Lower lobe of right lung (tissue), 2 donors: ENCODE measurements at regions not wholly inside any gene's neighbourhood (a gene's known extent, or its start where the extent isn't known, plus 50 kb on each side); places are given as distances from the start of the nearest gene placed in this dataset.

Experiments used
- ATAC-seq, 2 donors: fragments of 200-7000 bp; cut with Tn5 transposase; one replicate each; pipeline ENCODE4 v1.9.1; 2020 to 2022; ENCODE audit warnings: mild to moderate bottlenecking in 2 of 2, moderate library complexity in 2 of 2
- DNase-seq: peaks from one replicate; pipeline ENCODE4 v3.0.0-alpha.2; 2020
- H3K27ac ChIP-seq: fragments of 200-600 bp; one replicate; pipeline ENCODE4 v1.8.0; 2022
- H3K27me3 ChIP-seq: fragments of 200-600 bp; one replicate; pipeline ENCODE4 v1.8.0; 2022; ENCODE audit warnings: low read depth
- H3K36me3 ChIP-seq: fragments of 200-600 bp; one replicate; pipeline ENCODE4 v1.8.0; 2022; ENCODE audit warnings: mild to moderate bottlenecking
- H3K4me1 ChIP-seq: fragments of 200-600 bp; one replicate; pipeline ENCODE4 v1.8.0; 2022
- H3K4me3 ChIP-seq: fragments of 200-600 bp; one replicate; pipeline ENCODE4 v1.8.0; 2022; ENCODE audit warnings: mild to moderate bottlenecking
- H3K9me3 ChIP-seq: fragments of 200-600 bp; one replicate; pipeline ENCODE4 v1.8.0; 2022
- CTCF ChIP-seq: fragments of 200-600 bp; IDR thresholded peaks from one replicate; pipeline ENCODE4 v1.8.0; 2022; ENCODE audit warnings: antibody characterized with exemption, mild to moderate bottlenecking
- intact Hi-C: fragments of 100-400 bp; cut with DNase I; formaldehyde crosslinking; loops from one replicate; pipeline ENCODE4 v1.11.0; 2022
- donor health status: DM: no; HTN: yes; CAD: no; lungs with severe emphysema.

GRCh38 chr2:24439971-24440340, 51.1 kb upstream of the NCOA1 start:
- Histone ChIP-seq H3K27ac (no peak overlapping the region), H3K27me3 (no peaks in the 10 kb centered on the region), H3K4me1 (peaks cover 23% of the 10 kb centered on the region), H3K36me3 (no peaks in the 10 kb centered on the region), H3K9me3 (no peaks in the 10 kb centered on the region), H3K4me3 (no peak overlapping the region)
- intact Hi-C loops, result no loop called here
- TF ChIP-seq CTCF, result no peak
- no peak for ATAC-seq
- no peak for DNase-seq

- intact Hi-C loops, result no loop called here
- H3K27me3 ChIP-seq, result no peaks in the 10 kb centered on the region
- H3K27ac ChIP-seq, result no peak overlapping the region
- peaks cover 26% of the 10 kb centered on the region for H3K4me1 ChIP-seq
- ATAC-seq, result no peak
- H3K4me3 ChIP-seq, result no peak overlapping the region
- no peaks in the 10 kb centered on the region for H3K9me3 ChIP-seq
- no peak for TF ChIP-seq CTCF
- no peak for DNase-seq
- no peaks in the 10 kb centered on the region for H3K36me3 ChIP-seq
Measured at GRCh38 chr2:24439280-24439970, 51.6 kb upstream of the NCOA1 start.

- H3K27me3 ChIP-seq, result no peaks in the 10 kb centered on the region
- H3K4me3 ChIP-seq, result no peak overlapping the region
- H3K36me3 ChIP-seq, result no peaks in the 10 kb centered on the region
- intact Hi-C loops, result no loop called here
- H3K9me3 ChIP-seq, result no peaks in the 10 kb centered on the region
- ATAC-seq, result no peak
- H3K4me1 ChIP-seq, result peaks cover 26% of the 10 kb centered on the region
- no peak for DNase-seq
- no peak overlapping the region for H3K27ac ChIP-seq
- TF ChIP-seq CTCF, result no peak
Measured at GRCh38 chr2:24438106-24438505, 52.9 kb upstream of the NCOA1 start.

- no peak for TF ChIP-seq CTCF
- H3K4me3 ChIP-seq, result no peak overlapping the region
- H3K9me3 ChIP-seq, result no peaks in the 10 kb centered on the region
- no peaks in the 10 kb centered on the region for H3K36me3 ChIP-seq
- intact Hi-C loops, result no loop called here
- H3K4me1 ChIP-seq, result peaks cover 26% of the 10 kb centered on the region
- DNase-seq (peak; percentile 54), ATAC-seq (peak; percentile 73 to 74)
- H3K27ac ChIP-seq, result peak overlapping the region; percentile 68
- no peaks in the 10 kb centered on the region for H3K27me3 ChIP-seq
Measured at GRCh38 chr2:24435391-24436316, 55.4 kb upstream of the NCOA1 start.

- peaks cover 26% of the 10 kb centered on the region for H3K4me1 ChIP-seq
- ATAC-seq, result no peak
- H3K36me3 ChIP-seq, result no peaks in the 10 kb centered on the region
- no peak overlapping the region for H3K4me3 ChIP-seq
- no peak for TF ChIP-seq CTCF
- DNase-seq, result no peak
- H3K9me3 ChIP-seq, result no peaks in the 10 kb centered on the region
- no peaks in the 10 kb centered on the region for H3K27me3 ChIP-seq
- intact Hi-C loops, result no loop called here
- H3K27ac ChIP-seq, result peak overlapping the region; percentile 68
Measured at GRCh38 chr2:24434541-24434940, 56.5 kb upstream of the NCOA1 start.
